Prostate gland (tissue), 2 donors: ENCODE measurements at regions not wholly inside any gene's neighbourhood (a gene's known extent, or its start where the extent isn't known, plus 50 kb on each side); places are given as distances from the start of the nearest gene placed in this dataset.

ENCODE experiments used
- DNase-seq: peaks from one replicate; pipeline ENCODE4 v3.0.0-alpha.2; 2019; ENCODE audit warnings: low spot score
- H3K27ac ChIP-seq, 2 donors: fragments of 200-600 bp; sonication (generic); 2 replicates each; pipeline ENCODE4 v1.5.1; 2017 to 2019
- H3K27me3 ChIP-seq: fragments of 200-600 bp; sonication (generic); replicated peaks from 2 replicates; pipeline ENCODE4 v1.5.1; 2019; ENCODE audit not compliant: insufficient read depth
- H3K36me3 ChIP-seq, 2 donors: fragments of 200-600 bp; sonication (generic); 1 replicate in 1 of 2; 2 replicates in 1 of 2; pipeline versions ENCODE4 v1.5.1 to v1.8.1; 2017 to 2019
- H3K4me1 ChIP-seq: fragments of 200-600 bp; sonication (generic); replicated peaks from 2 replicates; pipeline ENCODE4 v1.5.1; 2019
- H3K4me3 ChIP-seq, 2 donors: fragments of 200-600 bp; sonication (generic); 2 replicates each; pipeline ENCODE4 v1.5.1; 2017 to 2019
- H3K9me3 ChIP-seq: fragments of 200-600 bp; sonication (generic); 2 replicates; pipeline ENCODE4 v1.5.1; 2017
- POLR2A ChIP-seq: fragments of 450-650 bp; IDR thresholded peaks from one replicate; pipeline ENCODE4 v1.6.1; 2016; ENCODE audit warnings: antibody characterized with exemption, mild to moderate bottlenecking
- POLR2AphosphoS5 ChIP-seq: sonication (generic); formaldehyde crosslinking; IDR thresholded peaks from one replicate; pipeline ENCODE4 v1.6.1; 2017; ENCODE audit warnings: antibody characterized with exemption
- WGBS: methylation state at CpG from one replicate; pipeline ENCODE4 v1.1.5; 2018; 5-methylcytosine and 5-hydroxymethylcytosine counted together
- intact Hi-C: fragments of 100-400 bp; cut with DNase I; formaldehyde crosslinking; loops from one replicate; pipeline ENCODE4 v1.14.2; 2022
- TF ChIP-seq, protein P1 (sequence below), 4 experiments: fragments of 200-600 bp in 2 of 4; fragments of 450-650 bp in 2 of 4; sonication (generic) in 2 of 4; IDR thresholded peaks; 1 replicate in 3 of 4; 2 replicates in 1 of 4; pipeline ENCODE4 v1.5.1; 2016 to 2019; ENCODE audit warnings: antibody characterized with exemption in 4 of 4, mild to moderate bottlenecking in 2 of 4, moderate library complexity in 2 of 4

- Histone ChIP-seq H3K36me3 (no peaks in the 10 kb centered on the region), H3K4me1 (no peaks in the 10 kb centered on the region), H3K27ac (no peak overlapping the region), H3K27me3 (peaks cover 2% of the 10 kb centered on the region), H3K9me3 (no peaks in the 10 kb centered on the region), H3K4me3 (no peak overlapping the region)
- 84% methylated on average over 3 of the region's 3 CpGs for whole genome bisulfite sequencing
- TF ChIP-seq, protein P1, sequence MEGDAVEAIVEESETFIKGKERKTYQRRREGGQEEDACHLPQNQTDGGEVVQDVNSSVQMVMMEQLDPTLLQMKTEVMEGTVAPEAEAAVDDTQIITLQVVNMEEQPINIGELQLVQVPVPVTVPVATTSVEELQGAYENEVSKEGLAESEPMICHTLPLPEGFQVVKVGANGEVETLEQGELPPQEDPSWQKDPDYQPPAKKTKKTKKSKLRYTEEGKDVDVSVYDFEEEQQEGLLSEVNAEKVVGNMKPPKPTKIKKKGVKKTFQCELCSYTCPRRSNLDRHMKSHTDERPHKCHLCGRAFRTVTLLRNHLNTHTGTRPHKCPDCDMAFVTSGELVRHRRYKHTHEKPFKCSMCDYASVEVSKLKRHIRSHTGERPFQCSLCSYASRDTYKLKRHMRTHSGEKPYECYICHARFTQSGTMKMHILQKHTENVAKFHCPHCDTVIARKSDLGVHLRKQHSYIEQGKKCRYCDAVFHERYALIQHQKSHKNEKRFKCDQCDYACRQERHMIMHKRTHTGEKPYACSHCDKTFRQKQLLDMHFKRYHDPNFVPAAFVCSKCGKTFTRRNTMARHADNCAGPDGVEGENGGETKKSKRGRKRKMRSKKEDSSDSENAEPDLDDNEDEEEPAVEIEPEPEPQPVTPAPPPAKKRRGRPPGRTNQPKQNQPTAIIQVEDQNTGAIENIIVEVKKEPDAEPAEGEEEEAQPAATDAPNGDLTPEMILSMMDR (IDR thresholded peaks at IDR 0.05): no peak
- TF ChIP-seq POLR2A (no peak), POLR2AphosphoS5 (no peak)
- no peak for DNase-seq
- intact Hi-C loops: no loop called here
Observed at GRCh38 chr13:27847669-27848068, 55.4 kb downstream of the GSX1 start.

- H3K27ac ChIP-seq: no peak overlapping the region
- intact Hi-C loops: no loop called here
- H3K4me3 ChIP-seq: no peak overlapping the region
- no peaks in the 10 kb centered on the region for H3K4me1 ChIP-seq
- no peaks in the 10 kb centered on the region for H3K9me3 ChIP-seq
- H3K27me3 ChIP-seq: peaks cover 10% of the 10 kb centered on the region
- TF ChIP-seq POLR2AphosphoS5 (no peak), POLR2A (no peak)
- TF ChIP-seq, protein P1 (IDR thresholded peaks at IDR 0.05): no peak
- 59% methylated on average over 18 of the region's 18 CpGs for WGBS
- DNase-seq: no peak
- no peaks in the 10 kb centered on the region for H3K36me3 ChIP-seq
Observed at GRCh38 chr13:27851096-27851850, 59.0 kb downstream of the GSX1 start.

DNA sequence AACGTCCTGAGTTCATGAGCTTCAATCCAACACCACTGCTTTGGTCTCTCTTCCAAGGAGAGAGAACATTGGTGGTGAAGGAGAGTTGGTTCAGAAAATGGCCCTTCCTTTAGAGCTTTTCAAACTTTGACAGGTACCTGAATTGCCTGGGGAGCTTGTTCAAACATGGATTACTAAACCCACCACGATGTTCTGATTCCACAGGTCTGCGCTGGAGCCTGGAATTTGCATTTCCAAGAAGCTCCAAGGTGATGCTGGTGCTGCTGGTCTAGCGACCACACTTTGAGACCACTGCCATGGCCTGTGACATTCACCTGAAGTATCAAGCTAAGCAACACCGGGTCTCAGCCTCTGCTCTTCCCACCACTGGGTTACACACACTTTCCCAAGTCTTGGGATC, 60.2 kb downstream of the GSX1 start:
- Histone ChIP-seq H3K27me3 (peaks cover 10% of the 10 kb centered on the region), H3K9me3 (no peaks in the 10 kb centered on the region), H3K27ac (no peak overlapping the region), H3K36me3 (no peaks in the 10 kb centered on the region), H3K4me1 (no peaks in the 10 kb centered on the region), H3K4me3 (no peak overlapping the region)
- WGBS: 69% methylated on average over 5 of the region's 5 CpGs
- intact Hi-C loops: no loop called here
- no peak for TF ChIP-seq POLR2AphosphoS5
- TF ChIP-seq POLR2A: no peak
- TF ChIP-seq, protein P1 (IDR thresholded peaks at IDR 0.05): no peak
- no peak for DNase-seq

DNA sequence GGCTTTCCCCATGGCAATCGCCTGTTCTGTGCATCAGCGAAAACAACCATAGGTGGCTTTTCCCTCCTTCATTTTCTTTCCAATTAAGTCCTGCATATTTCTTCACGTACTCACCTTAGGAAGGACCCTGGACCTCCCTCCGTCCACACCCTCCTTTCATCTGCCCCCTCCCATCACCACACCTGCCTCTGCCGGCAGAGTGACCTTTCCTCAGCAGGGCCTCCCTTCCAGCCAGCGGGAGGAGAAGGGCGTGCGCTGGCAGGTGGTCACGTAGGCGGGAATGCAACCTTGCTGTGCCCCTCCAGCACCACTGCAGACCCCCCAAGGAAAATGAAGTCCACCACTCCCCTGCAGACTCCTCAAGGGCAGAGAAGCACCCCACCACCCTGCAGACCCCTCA, 61.1 kb downstream of the GSX1 start:
- WGBS: 35% methylated on average over 10 of the region's 10 CpGs
- Histone ChIP-seq H3K27me3 (peaks cover 10% of the 10 kb centered on the region), H3K27ac (no peak overlapping the region), H3K36me3 (no peaks in the 10 kb centered on the region), H3K4me3 (no peak overlapping the region), H3K4me1 (no peaks in the 10 kb centered on the region), H3K9me3 (no peaks in the 10 kb centered on the region)
- intact Hi-C loops: no loop called here
- DNase-seq: no peak
- TF ChIP-seq, protein P1 (IDR thresholded peaks at IDR 0.05): no peak
- TF ChIP-seq POLR2A (no peak), POLR2AphosphoS5 (no peak)

GRCh38 chr13:27853861-27854260, 61.6 kb downstream of the GSX1 start:
- no peak overlapping the region for H3K27ac ChIP-seq
- WGBS: 66% methylated on average over 7 of the region's 7 CpGs
- intact Hi-C loops: no loop called here
- no peak for DNase-seq
- H3K27me3 ChIP-seq: peaks cover 10% of the 10 kb centered on the region
- no peak overlapping the region for H3K4me3 ChIP-seq
- H3K9me3 ChIP-seq: no peaks in the 10 kb centered on the region
- TF ChIP-seq POLR2A: no peak
- TF ChIP-seq, protein P1 (IDR thresholded peaks at IDR 0.05): no peak
- no peak for TF ChIP-seq POLR2AphosphoS5
- H3K36me3 ChIP-seq: no peaks in the 10 kb centered on the region
- H3K4me1 ChIP-seq: no peaks in the 10 kb centered on the region
